K562 (cell line): ENCODE measurements at regions not wholly inside any gene's neighbourhood (a gene's known extent, or its start where the extent isn't known, plus 50 kb on each side); places are given as distances from the start of the nearest gene placed in this dataset.

Experiments used
- CHD7 ChIP-seq: fragments of 200-600 bp; sonication (generic); IDR thresholded peaks from one replicate; pipeline ENCODE4 v1.6.1; 2012; ENCODE audit warnings: mild to moderate bottlenecking, low read depth, low read length, inconsistent platforms
- KHSRP ChIP-seq: fragments of 450-650 bp; IDR thresholded peaks from 2 replicates; pipeline ENCODE4 v1.6.1; 2017
- TFAP4 ChIP-seq: sonication (generic); formaldehyde crosslinking; IDR thresholded peaks from 2 replicates; pipeline ENCODE4 v1.8.0; 2022; ENCODE audit warnings: missing genetic modification reagents, mild to moderate bottlenecking, moderate library complexity, borderline replicate concordance

GRCh38 chr2:78887446-78887845 lies 138.1 kb upstream of the REG3G start (continued):
- TF ChIP-seq CHD7, result no peak
- no peak for TF ChIP-seq TFAP4 (CRISPR knock-in tag)
- TF ChIP-seq KHSRP, result no peak
